Kidney (tissue), 13 donors: ENCODE measurements at regions not wholly inside any gene's neighbourhood (a gene's known extent, or its start where the extent isn't known, plus 50 kb on each side); places are given as distances from the start of the nearest gene placed in this dataset.

Experiments
- DNase-seq, 5 donors: peaks; one replicate each; pipeline ENCODE4 v3.0.0-alpha.2; 2013 to 2020
- FAIRE-seq: peaks from 2 replicates; lab custom pipeline; 2012; peaks lifted over from hg19 to GRCh38; lab: Jason Lieb, UNC
- H3K27ac ChIP-seq, 2 donors: one replicate each; pipeline ENCODE4 v1.7.0; 2013; ENCODE audit warnings: low read depth in 2 of 2, low read length in 2 of 2, inconsistent platforms in 1 of 2
- H3K27me3 ChIP-seq: one replicate; pipeline ENCODE4 v1.7.1; 2013; ENCODE audit warnings: low read length, inconsistent platforms; ENCODE audit not compliant: control insufficient read depth, insufficient read depth
- H3K36me3 ChIP-seq, 3 donors: one replicate each; pipeline versions ENCODE4 v1.7.0 to v1.7.1; 2013; ENCODE audit warnings: low read length in 3 of 3, control low read depth in 1 of 3, inconsistent platforms in 1 of 3; ENCODE audit not compliant: insufficient read depth in 3 of 3, control insufficient read depth in 2 of 3
- H3K4me1 ChIP-seq, 3 donors: one replicate each; pipeline versions ENCODE4 v1.7.0 to v1.7.1; 2013; ENCODE audit warnings: low read length in 3 of 3, inconsistent platforms in 1 of 3, low read depth in 1 of 3; ENCODE audit not compliant: control insufficient read depth in 2 of 3, insufficient read depth in 2 of 3
- H3K4me3 ChIP-seq, 3 donors: one replicate each; pipeline versions ENCODE4 v1.7.0 to v1.8.1; 2013; ENCODE audit warnings: low read length in 3 of 3, control low read depth in 1 of 3, inconsistent platforms in 1 of 3
- H3K9ac ChIP-seq, 3 donors: one replicate each; pipeline versions ENCODE4 v1.7.0 to v1.7.1; 2013; ENCODE audit warnings: low read length in 3 of 3, control low read depth in 1 of 3, inconsistent platforms in 1 of 3
- H3K9me3 ChIP-seq, 3 donors: one replicate each; pipeline versions ENCODE4 v1.7.0 to v1.7.1; 2013; ENCODE audit warnings: low read length in 3 of 3, control low read depth in 1 of 3, inconsistent platforms in 1 of 3; ENCODE audit not compliant: control insufficient read depth in 2 of 3, insufficient read depth in 1 of 3
- intact Hi-C: fragments of 100-400 bp; cut with DNase I; formaldehyde crosslinking; loops from one replicate; pipeline ENCODE4 v1.11.1; 2022
- TF ChIP-seq, protein P1 (sequence below): IDR thresholded peaks from 3 replicates; pipeline ENCODE4 v1.5.1; 2012; ENCODE audit warnings: mild to moderate bottlenecking, moderate library complexity, borderline replicate concordance; ENCODE audit not compliant: insufficient read depth; ENCODE audit errors: extremely low read depth
- donor health status: control.
- donor health status: control.
- donor health status: control.
- donor health status: control.
- donor health status: control.
- donor health status: DM: yes; HTN: yes; CAD: no.
- donor health status: Normal renal cell carcinoma (clear cell type).

- Histone ChIP-seq H3K4me1 (no peaks in the 10 kb centered on the region), H3K27me3 (no peaks in the 10 kb centered on the region), H3K4me3 (no peak overlapping the region), H3K9ac (no peak overlapping the region), H3K27ac (no peak overlapping the region), H3K9me3 (no peaks in the 10 kb centered on the region), H3K36me3 (no peaks in the 10 kb centered on the region)
- intact Hi-C loops = no loop called here
- DNase-seq (no peak), FAIRE-seq (no peak)
- TF ChIP-seq, protein P1, sequence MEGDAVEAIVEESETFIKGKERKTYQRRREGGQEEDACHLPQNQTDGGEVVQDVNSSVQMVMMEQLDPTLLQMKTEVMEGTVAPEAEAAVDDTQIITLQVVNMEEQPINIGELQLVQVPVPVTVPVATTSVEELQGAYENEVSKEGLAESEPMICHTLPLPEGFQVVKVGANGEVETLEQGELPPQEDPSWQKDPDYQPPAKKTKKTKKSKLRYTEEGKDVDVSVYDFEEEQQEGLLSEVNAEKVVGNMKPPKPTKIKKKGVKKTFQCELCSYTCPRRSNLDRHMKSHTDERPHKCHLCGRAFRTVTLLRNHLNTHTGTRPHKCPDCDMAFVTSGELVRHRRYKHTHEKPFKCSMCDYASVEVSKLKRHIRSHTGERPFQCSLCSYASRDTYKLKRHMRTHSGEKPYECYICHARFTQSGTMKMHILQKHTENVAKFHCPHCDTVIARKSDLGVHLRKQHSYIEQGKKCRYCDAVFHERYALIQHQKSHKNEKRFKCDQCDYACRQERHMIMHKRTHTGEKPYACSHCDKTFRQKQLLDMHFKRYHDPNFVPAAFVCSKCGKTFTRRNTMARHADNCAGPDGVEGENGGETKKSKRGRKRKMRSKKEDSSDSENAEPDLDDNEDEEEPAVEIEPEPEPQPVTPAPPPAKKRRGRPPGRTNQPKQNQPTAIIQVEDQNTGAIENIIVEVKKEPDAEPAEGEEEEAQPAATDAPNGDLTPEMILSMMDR = no peak
Observed at GRCh38 chr11:92061456-92062062, 163.1 kb upstream of the FAT3 start.

DNA sequence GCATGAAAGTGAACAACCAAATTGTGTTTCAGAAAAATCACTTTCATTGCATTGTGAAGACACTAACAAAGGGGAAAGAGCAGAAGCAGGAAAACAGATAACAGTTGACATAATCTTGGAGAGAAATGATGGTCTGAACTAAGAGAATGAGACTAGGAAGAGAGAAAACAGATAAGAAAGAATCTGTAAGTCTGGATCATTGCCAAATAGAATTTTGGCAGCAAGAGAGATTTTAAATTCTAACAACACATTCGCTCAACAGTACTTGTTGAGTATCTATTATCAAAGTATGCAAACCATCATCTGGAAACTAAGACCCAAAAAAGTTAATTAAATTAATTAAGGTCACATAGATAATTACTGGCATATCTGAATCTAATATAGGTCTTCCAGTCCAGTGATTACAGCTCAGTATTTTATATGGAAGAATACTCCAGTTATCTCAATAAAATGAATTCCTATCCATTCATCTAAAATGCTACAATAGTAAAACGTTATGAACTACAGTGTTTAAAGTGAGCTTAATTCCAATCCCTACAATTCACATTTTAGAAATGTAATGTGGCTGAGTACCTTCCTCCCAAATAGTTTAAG is 166.7 kb upstream of the FAT3 start:
- H3K27me3 ChIP-seq = no peaks in the 10 kb centered on the region
- TF ChIP-seq, protein P1 = no peak
- H3K36me3 ChIP-seq = no peaks in the 10 kb centered on the region
- no peaks in the 10 kb centered on the region for H3K4me1 ChIP-seq
- no peak overlapping the region for H3K9ac ChIP-seq
- H3K27ac ChIP-seq = no peak overlapping the region
- FAIRE-seq = no peak
- no peak for DNase-seq
- no peak overlapping the region for H3K4me3 ChIP-seq
- intact Hi-C loops = no loop called here
- H3K9me3 ChIP-seq = no peaks in the 10 kb centered on the region

DNA sequence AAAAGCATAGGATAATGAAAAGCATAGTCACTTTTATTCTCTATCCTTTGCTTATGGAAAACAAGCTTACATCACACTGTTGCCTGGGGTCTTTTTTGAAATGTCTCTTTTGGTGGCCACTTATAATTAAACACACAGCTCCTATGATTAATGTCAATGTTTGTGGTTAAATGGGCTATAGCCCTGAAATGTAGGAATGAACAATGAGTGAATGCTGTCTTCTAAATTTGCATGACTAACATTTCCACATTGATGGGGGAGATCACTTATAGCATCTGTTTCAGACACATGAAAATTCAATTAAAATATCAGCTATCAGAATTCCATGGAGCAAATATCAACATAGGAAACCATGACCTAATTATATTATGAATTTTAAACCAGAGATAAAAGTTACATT is 171.4 kb upstream of the FAT3 start:
- Histone ChIP-seq H3K4me1 (no peaks in the 10 kb centered on the region), H3K4me3 (no peak overlapping the region), H3K9me3 (no peaks in the 10 kb centered on the region), H3K27ac (no peak overlapping the region), H3K36me3 (no peaks in the 10 kb centered on the region), H3K27me3 (no peaks in the 10 kb centered on the region), H3K9ac (no peak overlapping the region)
- intact Hi-C loops = no loop called here
- TF ChIP-seq, protein P1 = no peak
- FAIRE-seq (no peak), DNase-seq (no peak)
